Vagina (tissue), 2 donors: ENCODE measurements at regions not wholly inside any gene's neighbourhood (a gene's known extent, or its start where the extent isn't known, plus 50 kb on each side); places are given as distances from the start of the nearest gene placed in this dataset.

Experiments used
- DNase-seq, 2 donors: peaks; one replicate each; pipeline ENCODE4 v3.0.0-alpha.2; 2017; ENCODE audit errors: extremely low spot score in 2 of 2
- H3K27ac ChIP-seq: fragments of 200-600 bp; sonication (generic); one replicate; pipeline ENCODE4 v1.5.1; 2019
- H3K27me3 ChIP-seq: fragments of 200-600 bp; sonication (generic); one replicate; pipeline ENCODE4 v1.5.1; 2019
- H3K36me3 ChIP-seq, 2 donors: fragments of 200-600 bp; sonication (generic); one replicate each; pipeline ENCODE4 v1.5.1; 2017 to 2019
- H3K4me1 ChIP-seq: fragments of 200-600 bp; sonication (generic); one replicate; pipeline ENCODE4 v1.5.1; 2019
- H3K4me3 ChIP-seq, 2 donors: fragments of 200-600 bp; sonication (generic); 1 replicate in 1 of 2; 2 replicates in 1 of 2; pipeline ENCODE4 v1.5.1; 2016 to 2019
- H3K9me3 ChIP-seq: fragments of 200-600 bp; sonication (generic); one replicate; pipeline ENCODE4 v1.5.1; 2019
- CTCF ChIP-seq, 3 experiments: fragments of 450-650 bp in 2 of 3; fragments of 200-600 bp in 1 of 3; sonication (generic) in 1 of 3; IDR thresholded peaks; one replicate each; pipeline ENCODE4 v1.5.1; 2017 to 2019; ENCODE audit warnings: antibody characterized with exemption in 3 of 3, mild to moderate bottlenecking in 2 of 3, moderate library complexity in 2 of 3
- POLR2A ChIP-seq, 2 donors: fragments of 450-650 bp; IDR thresholded peaks; one replicate each; pipeline ENCODE4 v1.6.1; 2017; ENCODE audit warnings: antibody characterized with exemption in 2 of 2, mild to moderate bottlenecking in 2 of 2, moderate library complexity in 2 of 2
- POLR2AphosphoS5 ChIP-seq, 2 donors: sonication (generic); formaldehyde crosslinking; IDR thresholded peaks; one replicate each; pipeline ENCODE4 v1.9.0; 2017; ENCODE audit warnings: antibody characterized with exemption in 2 of 2, mild to moderate bottlenecking in 2 of 2, low read depth in 1 of 2; ENCODE audit not compliant: insufficient read depth in 1 of 2
- intact Hi-C: fragments of 100-400 bp; cut with DNase I; formaldehyde crosslinking; loops from one replicate; pipeline ENCODE4 v1.15.1; 2023

GRCh38 chr13:37383046-37383445 is 215.5 kb downstream of the POSTN start:
- H3K36me3 ChIP-seq, result no peaks in the 10 kb centered on the region
- no peak for DNase-seq
- no peaks in the 10 kb centered on the region for H3K4me1 ChIP-seq
- no peaks in the 10 kb centered on the region for H3K9me3 ChIP-seq
- H3K27me3 ChIP-seq, result no peaks in the 10 kb centered on the region
- no peak overlapping the region for H3K4me3 ChIP-seq
- no peak overlapping the region for H3K27ac ChIP-seq
- intact Hi-C loops, result no loop called here
- TF ChIP-seq POLR2A (IDR thresholded peaks at IDR 0.05), result no peak
- TF ChIP-seq CTCF (IDR thresholded peaks at IDR 0.05), result no peak
- no peak for TF ChIP-seq POLR2AphosphoS5 (IDR thresholded peaks at IDR 0.05; ENCODE audit: insufficient read depth in 1 of 2, low read depth in 1 of 2)

GRCh38 chr13:37382146-37382545 is 216.4 kb downstream of the POSTN start:
- TF ChIP-seq POLR2A (IDR thresholded peaks at IDR 0.05) (no peak), CTCF (IDR thresholded peaks at IDR 0.05) (no peak), POLR2AphosphoS5 (IDR thresholded peaks at IDR 0.05; ENCODE audit: insufficient read depth in 1 of 2, low read depth in 1 of 2) (no peak)
- H3K4me3 ChIP-seq, result no peak overlapping the region
- H3K36me3 ChIP-seq, result no peaks in the 10 kb centered on the region
- H3K4me1 ChIP-seq, result no peaks in the 10 kb centered on the region
- H3K27me3 ChIP-seq, result no peaks in the 10 kb centered on the region
- no peaks in the 10 kb centered on the region for H3K9me3 ChIP-seq
- no peak for DNase-seq
- intact Hi-C loops, result no loop called here
- no peak overlapping the region for H3K27ac ChIP-seq

GRCh38 chr13:37381502-37381901 is 217.1 kb downstream of the POSTN start:
- Histone ChIP-seq H3K4me3 (no peak overlapping the region), H3K9me3 (no peaks in the 10 kb centered on the region), H3K4me1 (no peaks in the 10 kb centered on the region), H3K36me3 (no peaks in the 10 kb centered on the region), H3K27ac (no peak overlapping the region), H3K27me3 (no peaks in the 10 kb centered on the region)
- intact Hi-C loops, result no loop called here
- no peak for DNase-seq
- TF ChIP-seq CTCF (IDR thresholded peaks at IDR 0.05) (no peak), POLR2AphosphoS5 (IDR thresholded peaks at IDR 0.05; ENCODE audit: insufficient read depth in 1 of 2, low read depth in 1 of 2) (no peak), POLR2A (IDR thresholded peaks at IDR 0.05) (no peak)

- Histone ChIP-seq H3K27me3 (no peaks in the 10 kb centered on the region), H3K27ac (no peak overlapping the region), H3K9me3 (no peaks in the 10 kb centered on the region), H3K4me1 (no peaks in the 10 kb centered on the region), H3K4me3 (no peak overlapping the region), H3K36me3 (no peaks in the 10 kb centered on the region)
- TF ChIP-seq CTCF (IDR thresholded peaks at IDR 0.05), result no peak
- no peak for TF ChIP-seq POLR2A (IDR thresholded peaks at IDR 0.05)
- no peak for TF ChIP-seq POLR2AphosphoS5 (IDR thresholded peaks at IDR 0.05; ENCODE audit: insufficient read depth in 1 of 2, low read depth in 1 of 2)
- intact Hi-C loops, result no loop called here
- no peak for DNase-seq
These were observed 218.7 kb downstream of the POSTN start for GRCh38 chr13:37379841-37380240.

GRCh38 chr13:37375724-37376123 is 222.8 kb downstream of the POSTN start:
- H3K27me3 ChIP-seq, result no peaks in the 10 kb centered on the region
- no peak overlapping the region for H3K27ac ChIP-seq
- no peak for DNase-seq
- no peaks in the 10 kb centered on the region for H3K4me1 ChIP-seq
- H3K9me3 ChIP-seq, result no peaks in the 10 kb centered on the region
- no peak overlapping the region for H3K4me3 ChIP-seq
- no peaks in the 10 kb centered on the region for H3K36me3 ChIP-seq
- no peak for TF ChIP-seq POLR2AphosphoS5 (IDR thresholded peaks at IDR 0.05; ENCODE audit: insufficient read depth in 1 of 2, low read depth in 1 of 2)
- TF ChIP-seq POLR2A (IDR thresholded peaks at IDR 0.05), result no peak
- TF ChIP-seq CTCF (IDR thresholded peaks at IDR 0.05), result no peak
- intact Hi-C loops, result no loop called here
